ES-I3 (cell line): ENCODE measurements at regions not wholly inside any gene's neighbourhood (a gene's known extent, or its start where the extent isn't known, plus 50 kb on each side); places are given as distances from the start of the nearest gene placed in this dataset.
"Not testable (repeated sequence)": the region's sequence is repeated elsewhere in the genome, so short reads cannot be mapped to it uniquely, and the experiment has no call there.

ENCODE experiments used
- H3K36me3 ChIP-seq: 2 replicates; pipeline ENCODE4 v1.6.1; 2013; ENCODE audit warnings: mild to moderate bottlenecking, low read length, control low read depth, moderate library complexity; ENCODE audit not compliant: insufficient read depth
- H3K4me1 ChIP-seq: 2 replicates; pipeline ENCODE4 v1.6.1; 2013; ENCODE audit warnings: mild to moderate bottlenecking, control low read depth, low read length; ENCODE audit not compliant: insufficient read depth
- H3K9ac ChIP-seq: 2 replicates; pipeline ENCODE4 v1.6.1; 2013; ENCODE audit warnings: low read depth, mild to moderate bottlenecking, low read length, moderate library complexity
- H3K9me3 ChIP-seq: 2 replicates; pipeline ENCODE4 v1.6.1; 2013; ENCODE audit warnings: mild to moderate bottlenecking, low read length, moderate library complexity; ENCODE audit not compliant: control insufficient read depth, insufficient read depth

DNA sequence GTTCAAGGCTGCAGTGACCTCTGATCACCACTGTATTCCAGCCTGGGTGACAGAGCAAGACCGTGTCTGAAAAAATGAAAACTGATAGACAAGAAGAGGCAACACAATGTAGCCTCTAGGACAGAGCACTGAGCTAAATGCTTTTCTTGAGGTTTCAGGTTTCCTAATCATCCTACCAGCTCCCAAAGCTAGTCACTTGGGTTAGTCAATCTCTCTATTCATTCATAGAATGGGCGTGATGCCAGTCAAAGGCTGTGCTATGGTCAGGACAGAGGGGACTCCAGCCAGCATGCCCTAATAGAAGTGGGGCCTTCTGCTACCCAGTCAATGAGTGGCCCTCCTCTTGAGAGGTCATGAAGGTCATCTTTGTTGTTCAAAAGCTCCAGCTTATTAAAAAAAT is 860.4 kb upstream of the DEFB115 start:
- H3K9me3 ChIP-seq, H3K4me1 ChIP-seq, H3K36me3 ChIP-seq, H3K9ac ChIP-seq: not testable (repeated sequence)

GRCh38 chr20:30405061-30405460 is 852.4 kb upstream of the DEFB115 start:
- H3K9ac ChIP-seq, H3K36me3 ChIP-seq, H3K4me1 ChIP-seq, H3K9me3 ChIP-seq: not testable (repeated sequence)

GRCh38 chr20:30405585-30405984 is 851.9 kb upstream of the DEFB115 start:
- H3K9ac ChIP-seq, H3K36me3 ChIP-seq, H3K9me3 ChIP-seq, H3K4me1 ChIP-seq: not testable (repeated sequence)

- not testable (repeated sequence) for H3K9me3 ChIP-seq, H3K36me3 ChIP-seq, H3K4me1 ChIP-seq, H3K9ac ChIP-seq
Observed at GRCh38 chr20:30406370-30406769, 851.1 kb upstream of the DEFB115 start.

- no peak overlapping the region for H3K9ac ChIP-seq
- H3K36me3 ChIP-seq: no peaks in the 10 kb centered on the region
- no peaks in the 10 kb centered on the region for H3K9me3 ChIP-seq
- H3K4me1 ChIP-seq: no peaks in the 10 kb centered on the region
Observed at GRCh38 chr20:30412972-30413371, 844.5 kb upstream of the DEFB115 start.

- not testable (repeated sequence) for H3K36me3 ChIP-seq, H3K9me3 ChIP-seq, H3K9ac ChIP-seq, H3K4me1 ChIP-seq
Observed at GRCh38 chr20:30417387-30417786, 840.1 kb upstream of the DEFB115 start.

DNA sequence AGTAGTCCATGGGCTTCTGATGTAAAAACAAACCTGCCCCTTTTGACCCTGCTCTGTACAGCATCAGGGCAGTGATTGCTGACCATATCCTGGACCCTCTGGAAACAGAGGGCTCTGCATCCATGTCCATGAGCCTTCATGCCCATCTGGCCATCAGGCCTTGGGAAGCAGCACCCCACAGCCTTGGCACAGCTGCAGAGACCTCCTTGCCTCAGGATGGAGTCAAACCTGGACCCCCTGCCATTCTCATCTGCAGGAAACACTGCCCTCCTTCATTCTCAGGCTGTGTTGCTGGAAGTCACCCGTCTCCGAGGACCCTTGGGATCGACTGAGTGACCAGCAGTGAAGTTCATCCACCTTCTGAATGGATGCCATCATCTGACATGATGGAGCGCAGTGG is 839.1 kb upstream of the DEFB115 start:
- H3K4me1 ChIP-seq, H3K9me3 ChIP-seq, H3K36me3 ChIP-seq, H3K9ac ChIP-seq: not testable (repeated sequence)

- H3K4me1 ChIP-seq: no peaks in the 10 kb centered on the region; the same call in 1 of the 2 replicates
- no peaks in the 10 kb centered on the region for H3K9me3 ChIP-seq
- no peak overlapping the region for H3K9ac ChIP-seq
- H3K36me3 ChIP-seq: no peaks in the 10 kb centered on the region
Observed at GRCh38 chr20:30419466-30419865, 838.0 kb upstream of the DEFB115 start.

DNA sequence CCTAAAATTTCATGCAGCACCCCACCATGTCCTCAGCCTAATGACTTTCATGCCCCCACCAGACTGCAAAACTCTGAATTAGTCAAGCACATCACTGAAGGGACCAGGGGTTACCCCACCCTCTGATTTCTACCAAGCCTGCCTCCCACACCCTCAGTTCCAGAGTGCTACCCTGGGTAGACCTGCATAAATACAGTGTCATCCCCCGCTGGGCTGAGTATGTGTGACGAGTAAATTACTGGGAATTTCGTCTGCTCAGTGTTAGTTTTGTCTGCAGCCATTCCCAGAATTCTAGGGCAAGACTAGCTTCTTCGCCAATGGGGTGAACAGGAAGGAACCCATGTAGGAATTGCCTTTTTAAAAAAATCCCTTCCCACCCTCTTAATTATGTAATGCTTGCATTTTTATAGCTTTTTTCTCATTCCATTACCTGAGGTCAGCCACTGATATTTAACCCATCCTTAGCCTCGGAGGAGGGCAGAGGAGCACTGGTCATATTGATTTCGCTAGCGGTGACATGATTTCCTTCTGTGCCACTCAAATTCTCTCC is 837.5 kb upstream of the DEFB115 start:
- H3K9ac ChIP-seq, H3K36me3 ChIP-seq, H3K4me1 ChIP-seq, H3K9me3 ChIP-seq: not testable (repeated sequence)
